WTC11 (cell line): ENCODE measurements at regions not wholly inside any gene's neighbourhood (a gene's known extent, or its start where the extent isn't known, plus 50 kb on each side); places are given as distances from the start of the nearest gene placed in this dataset.

Experiments
- ATAC-seq: fragments of 200-7000 bp; cut with Tn5 transposase; 2 replicates; pipeline ENCODE4 v1.10.0; 2021; ENCODE audit warnings: mild to moderate bottlenecking, moderate library complexity
- CTCF ChIA-PET: fragments of 300-600 bp; sonication (Branson Sonifier 250); formaldehyde crosslinking; loops from one replicate; lab custom pipeline; 2021; ENCODE audit warnings: antibody characterized with exemption; lab: Charles Lee
- POLR2A ChIA-PET: fragments of 350-600 bp; sonication (Branson Sonifier 250); formaldehyde crosslinking; loops from one replicate; lab custom pipeline; 2021; ENCODE audit warnings: antibody characterized with exemption; lab: Charles Lee
- DNase-seq: peaks from one replicate; pipeline ENCODE4 v3.0.0; 2021; ENCODE audit warnings: low spot score
- H3K27ac Mint-ChIP-seq: 2 replicates; pipeline ENCODE4 v1.8.0; 2021; ENCODE audit warnings: mixed read lengths
- H3K27me3 Mint-ChIP-seq: 2 replicates; pipeline ENCODE4 v1.8.0; 2021; ENCODE audit warnings: low read depth, mild to moderate bottlenecking, moderate library complexity, mixed read lengths
- H3K36me3 Mint-ChIP-seq: 2 replicates; pipeline ENCODE4 v1.8.0; 2021; ENCODE audit warnings: mixed read lengths
- H3K4me1 Mint-ChIP-seq: 2 replicates; pipeline ENCODE4 v1.8.0; 2022; ENCODE audit warnings: mixed read lengths
- H3K4me3 Mint-ChIP-seq: 2 replicates; pipeline ENCODE4 v1.8.0; 2021; ENCODE audit warnings: mild to moderate bottlenecking, moderate library complexity, mixed read lengths
- H3K9me3 Mint-ChIP-seq: 2 replicates; pipeline ENCODE4 v1.8.0; 2021; ENCODE audit warnings: mixed read lengths
- ETV6 ChIP-seq: sonication (generic); formaldehyde crosslinking; IDR thresholded peaks from 2 replicates; pipeline ENCODE4 v1.8.1; 2022; ENCODE audit warnings: mild to moderate bottlenecking, missing genetic modification reagents
- GABPB1 ChIP-seq: sonication (generic); formaldehyde crosslinking; IDR thresholded peaks from 2 replicates; pipeline ENCODE4 v1.8.1; 2023; ENCODE audit warnings: mild to moderate bottlenecking, missing genetic modification reagents
- JUN ChIP-seq: sonication (generic); formaldehyde crosslinking; IDR thresholded peaks from 2 replicates; pipeline ENCODE4 v1.8.0; 2023; ENCODE audit warnings: mild to moderate bottlenecking, missing genetic modification reagents
- MYBL2 ChIP-seq: sonication (generic); formaldehyde crosslinking; IDR thresholded peaks from 2 replicates; pipeline ENCODE4 v1.8.1; 2023; ENCODE audit warnings: mild to moderate bottlenecking, moderate library complexity, missing genetic modification reagents
- RELA ChIP-seq: sonication (generic); formaldehyde crosslinking; IDR thresholded peaks from 2 replicates; pipeline ENCODE4 v1.8.1; 2022; ENCODE audit warnings: missing genetic modification reagents, mild to moderate bottlenecking, borderline replicate concordance
- TEAD1 ChIP-seq: sonication (generic); formaldehyde crosslinking; IDR thresholded peaks from 2 replicates; pipeline ENCODE4 v1.8.0; 2022; ENCODE audit warnings: mild to moderate bottlenecking, missing genetic modification reagents
- ZNF138 ChIP-seq: sonication (generic); formaldehyde crosslinking; conservative IDR thresholded peaks from 2 replicates; pipeline ENCODE4 v1.8.1; 2022; ENCODE audit warnings: mild to moderate bottlenecking, moderate library complexity, missing genetic modification reagents
- ZNF317 ChIP-seq: sonication (generic); formaldehyde crosslinking; IDR thresholded peaks from 2 replicates; pipeline ENCODE4 v1.8.1; 2023; ENCODE audit warnings: low read depth, mild to moderate bottlenecking, moderate library complexity, missing genetic modification reagents, borderline replicate concordance
- TF ChIP-seq, protein P1 (sequence below): sonication (generic); formaldehyde crosslinking; IDR thresholded peaks from 2 replicates; pipeline ENCODE4 v1.8.0; 2022; ENCODE audit warnings: missing genetic modification reagents
- TF ChIP-seq, protein P2 (sequence below): fragments of 250-450 bp; sonication (Bioruptor Pico); IDR thresholded peaks from 2 replicates; pipeline ENCODE4 v1.9.0; 2021; ENCODE audit warnings: mild to moderate bottlenecking, borderline replicate concordance
- TF ChIP-seq, protein P3 (sequence below): fragments of 250-450 bp; sonication (Bioruptor Pico); IDR thresholded peaks from 2 replicates; pipeline ENCODE4 v1.9.0; 2021; ENCODE audit warnings: moderate library complexity, mild to moderate bottlenecking, inconsistent platforms, borderline replicate concordance
- TF ChIP-seq, protein P4 (sequence below): sonication (generic); formaldehyde crosslinking; IDR thresholded peaks from 2 replicates; pipeline ENCODE4 v1.8.1; 2022; ENCODE audit warnings: low read depth, missing genetic modification reagents, borderline replicate concordance
- TF ChIP-seq, protein P5 (sequence below): fragments of 250-450 bp; sonication (Bioruptor Pico); IDR thresholded peaks from 2 replicates; pipeline ENCODE4 v2.1.2; 2022; ENCODE audit warnings: mild to moderate bottlenecking, moderate library complexity

DNA sequence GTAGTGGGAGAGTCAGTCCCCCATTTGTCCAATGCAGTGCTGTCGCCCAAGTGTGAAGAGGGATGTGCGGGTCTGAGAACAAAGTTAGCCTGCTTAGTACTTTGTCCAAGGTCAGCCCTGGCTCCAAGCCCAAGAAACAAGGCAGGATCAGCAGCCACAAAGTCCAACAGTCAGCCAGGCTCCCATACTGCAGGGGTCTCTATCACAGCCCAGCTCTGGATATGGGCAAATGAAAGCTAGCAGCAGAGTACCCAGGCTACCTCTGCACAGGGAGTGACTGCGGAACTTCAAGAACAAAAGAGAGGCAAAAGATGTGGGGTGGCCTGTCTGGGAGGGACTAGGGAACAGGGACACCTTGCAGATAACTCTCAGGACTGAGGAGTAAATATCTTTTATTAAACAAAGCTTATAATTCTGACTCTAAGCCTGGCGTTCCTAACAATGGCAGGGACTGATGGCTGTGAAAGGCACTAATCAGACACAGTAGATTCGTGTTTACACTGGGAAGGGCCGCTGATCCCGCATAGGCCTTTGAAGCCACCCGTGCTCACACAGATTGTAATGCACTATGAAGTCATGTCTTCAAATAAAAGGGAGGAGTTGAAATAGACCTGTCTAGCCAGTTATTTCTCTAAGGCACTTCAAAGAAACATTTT is 91.0 kb upstream of the EEA1 start:
- peak; percentile 51 for ATAC-seq
- peak; percentile 54; the same call in 1 of the 2 replicates for TF ChIP-seq GABPB1 (CRISPR knock-in tag)
- TF ChIP-seq, protein P1, sequence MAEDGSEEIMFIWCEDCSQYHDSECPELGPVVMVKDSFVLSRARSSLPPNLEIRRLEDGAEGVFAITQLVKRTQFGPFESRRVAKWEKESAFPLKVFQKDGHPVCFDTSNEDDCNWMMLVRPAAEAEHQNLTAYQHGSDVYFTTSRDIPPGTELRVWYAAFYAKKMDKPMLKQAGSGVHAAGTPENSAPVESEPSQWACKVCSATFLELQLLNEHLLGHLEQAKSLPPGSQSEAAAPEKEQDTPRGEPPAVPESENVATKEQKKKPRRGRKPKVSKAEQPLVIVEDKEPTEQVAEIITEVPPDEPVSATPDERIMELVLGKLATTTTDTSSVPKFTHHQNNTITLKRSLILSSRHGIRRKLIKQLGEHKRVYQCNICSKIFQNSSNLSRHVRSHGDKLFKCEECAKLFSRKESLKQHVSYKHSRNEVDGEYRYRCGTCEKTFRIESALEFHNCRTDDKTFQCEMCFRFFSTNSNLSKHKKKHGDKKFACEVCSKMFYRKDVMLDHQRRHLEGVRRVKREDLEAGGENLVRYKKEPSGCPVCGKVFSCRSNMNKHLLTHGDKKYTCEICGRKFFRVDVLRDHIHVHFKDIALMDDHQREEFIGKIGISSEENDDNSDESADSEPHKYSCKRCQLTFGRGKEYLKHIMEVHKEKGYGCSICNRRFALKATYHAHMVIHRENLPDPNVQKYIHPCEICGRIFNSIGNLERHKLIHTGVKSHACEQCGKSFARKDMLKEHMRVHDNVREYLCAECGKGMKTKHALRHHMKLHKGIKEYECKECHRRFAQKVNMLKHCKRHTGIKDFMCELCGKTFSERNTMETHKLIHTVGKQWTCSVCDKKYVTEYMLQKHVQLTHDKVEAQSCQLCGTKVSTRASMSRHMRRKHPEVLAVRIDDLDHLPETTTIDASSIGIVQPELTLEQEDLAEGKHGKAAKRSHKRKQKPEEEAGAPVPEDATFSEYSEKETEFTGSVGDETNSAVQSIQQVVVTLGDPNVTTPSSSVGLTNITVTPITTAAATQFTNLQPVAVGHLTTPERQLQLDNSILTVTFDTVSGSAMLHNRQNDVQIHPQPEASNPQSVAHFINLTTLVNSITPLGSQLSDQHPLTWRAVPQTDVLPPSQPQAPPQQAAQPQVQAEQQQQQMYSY (CRISPR knock-in tag), result peak; percentile 53; the same call in 1 of the 2 replicates
- TF ChIP-seq, protein P2, sequence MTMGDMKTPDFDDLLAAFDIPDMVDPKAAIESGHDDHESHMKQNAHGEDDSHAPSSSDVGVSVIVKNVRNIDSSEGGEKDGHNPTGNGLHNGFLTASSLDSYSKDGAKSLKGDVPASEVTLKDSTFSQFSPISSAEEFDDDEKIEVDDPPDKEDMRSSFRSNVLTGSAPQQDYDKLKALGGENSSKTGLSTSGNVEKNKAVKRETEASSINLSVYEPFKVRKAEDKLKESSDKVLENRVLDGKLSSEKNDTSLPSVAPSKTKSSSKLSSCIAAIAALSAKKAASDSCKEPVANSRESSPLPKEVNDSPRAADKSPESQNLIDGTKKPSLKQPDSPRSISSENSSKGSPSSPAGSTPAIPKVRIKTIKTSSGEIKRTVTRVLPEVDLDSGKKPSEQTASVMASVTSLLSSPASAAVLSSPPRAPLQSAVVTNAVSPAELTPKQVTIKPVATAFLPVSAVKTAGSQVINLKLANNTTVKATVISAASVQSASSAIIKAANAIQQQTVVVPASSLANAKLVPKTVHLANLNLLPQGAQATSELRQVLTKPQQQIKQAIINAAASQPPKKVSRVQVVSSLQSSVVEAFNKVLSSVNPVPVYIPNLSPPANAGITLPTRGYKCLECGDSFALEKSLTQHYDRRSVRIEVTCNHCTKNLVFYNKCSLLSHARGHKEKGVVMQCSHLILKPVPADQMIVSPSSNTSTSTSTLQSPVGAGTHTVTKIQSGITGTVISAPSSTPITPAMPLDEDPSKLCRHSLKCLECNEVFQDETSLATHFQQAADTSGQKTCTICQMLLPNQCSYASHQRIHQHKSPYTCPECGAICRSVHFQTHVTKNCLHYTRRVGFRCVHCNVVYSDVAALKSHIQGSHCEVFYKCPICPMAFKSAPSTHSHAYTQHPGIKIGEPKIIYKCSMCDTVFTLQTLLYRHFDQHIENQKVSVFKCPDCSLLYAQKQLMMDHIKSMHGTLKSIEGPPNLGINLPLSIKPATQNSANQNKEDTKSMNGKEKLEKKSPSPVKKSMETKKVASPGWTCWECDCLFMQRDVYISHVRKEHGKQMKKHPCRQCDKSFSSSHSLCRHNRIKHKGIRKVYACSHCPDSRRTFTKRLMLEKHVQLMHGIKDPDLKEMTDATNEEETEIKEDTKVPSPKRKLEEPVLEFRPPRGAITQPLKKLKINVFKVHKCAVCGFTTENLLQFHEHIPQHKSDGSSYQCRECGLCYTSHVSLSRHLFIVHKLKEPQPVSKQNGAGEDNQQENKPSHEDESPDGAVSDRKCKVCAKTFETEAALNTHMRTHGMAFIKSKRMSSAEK, result no peak
- TF ChIP-seq, all 79 proteins: peak for 2

DNA sequence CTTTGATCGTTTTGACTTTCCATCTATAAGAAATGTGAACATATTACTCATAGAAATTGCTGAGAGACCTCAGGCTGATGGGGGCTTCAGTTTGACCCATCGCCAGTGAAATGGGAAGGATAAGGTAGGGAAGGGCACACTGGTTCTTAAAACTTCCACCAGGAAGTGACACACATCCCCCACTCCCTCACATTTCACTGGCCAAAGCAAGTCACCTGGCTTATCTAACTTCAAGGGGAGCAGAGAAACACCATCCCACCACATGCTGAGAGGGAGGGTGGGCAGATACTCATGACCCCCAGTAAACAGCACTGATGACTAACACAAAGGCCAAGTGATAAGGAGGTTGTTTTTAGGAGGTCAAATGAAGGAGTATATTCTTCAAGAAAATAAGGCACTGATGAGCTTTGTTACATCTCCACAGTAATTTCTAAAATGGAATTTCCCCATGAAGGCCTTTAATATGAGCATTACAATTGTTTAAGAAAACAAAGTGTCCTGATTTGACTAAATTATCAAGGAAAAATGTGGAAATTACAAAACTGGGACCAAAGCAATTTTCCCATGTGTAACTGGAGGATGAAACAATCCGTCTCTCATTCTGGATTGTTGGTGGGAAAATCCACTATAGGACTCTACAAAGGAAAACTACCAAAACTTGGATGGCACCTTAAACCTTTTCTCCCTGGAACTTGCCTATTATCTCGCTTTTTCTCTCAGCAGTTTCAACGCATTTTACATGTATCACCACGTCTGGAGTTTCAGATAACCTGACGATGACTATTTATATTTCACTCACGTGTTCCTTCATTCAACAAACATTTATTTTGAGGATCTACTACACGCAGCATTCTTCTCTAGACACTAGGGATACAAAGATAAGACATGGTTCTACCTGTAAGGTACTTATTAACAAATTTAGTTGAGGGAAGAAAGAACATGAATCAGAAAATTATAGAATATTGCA is 91.8 kb upstream of the EEA1 start:
- no peaks in the 10 kb centered on the region for H3K9me3 Mint-ChIP-seq
- POLR2A ChIA-PET, result interaction anchor here (0.7 kb wide), 1 partner anchor 151 kb away, joined by 10 read pairs; no protein-coding TSS in a partner anchor
- H3K27me3 Mint-ChIP-seq, result no peaks in the 10 kb centered on the region
- TF ChIP-seq RELA (CRISPR knock-in tag) (no peak), ETV6 (CRISPR knock-in tag) (no peak), TEAD1 (CRISPR knock-in tag) (no peak), MYBL2 (CRISPR knock-in tag) (no peak), ZNF138 (CRISPR knock-in tag) (no peak), JUN (CRISPR knock-in tag) (no peak), ZNF317 (no peak)
- TF ChIP-seq, protein P3, sequence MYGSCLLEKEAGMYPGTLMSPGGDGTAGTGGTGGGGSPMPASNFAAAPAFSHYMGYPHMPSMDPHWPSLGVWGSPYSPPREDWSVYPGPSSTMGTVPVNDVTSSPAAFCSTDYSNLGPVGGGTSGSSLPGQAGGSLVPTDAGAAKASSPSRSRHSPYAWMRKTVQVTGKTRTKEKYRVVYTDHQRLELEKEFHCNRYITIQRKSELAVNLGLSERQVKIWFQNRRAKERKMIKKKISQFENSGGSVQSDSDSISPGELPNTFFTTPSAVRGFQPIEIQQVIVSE, result no peak
- TF ChIP-seq, protein P1 (CRISPR knock-in tag), result no peak
- TF ChIP-seq, protein P4, sequence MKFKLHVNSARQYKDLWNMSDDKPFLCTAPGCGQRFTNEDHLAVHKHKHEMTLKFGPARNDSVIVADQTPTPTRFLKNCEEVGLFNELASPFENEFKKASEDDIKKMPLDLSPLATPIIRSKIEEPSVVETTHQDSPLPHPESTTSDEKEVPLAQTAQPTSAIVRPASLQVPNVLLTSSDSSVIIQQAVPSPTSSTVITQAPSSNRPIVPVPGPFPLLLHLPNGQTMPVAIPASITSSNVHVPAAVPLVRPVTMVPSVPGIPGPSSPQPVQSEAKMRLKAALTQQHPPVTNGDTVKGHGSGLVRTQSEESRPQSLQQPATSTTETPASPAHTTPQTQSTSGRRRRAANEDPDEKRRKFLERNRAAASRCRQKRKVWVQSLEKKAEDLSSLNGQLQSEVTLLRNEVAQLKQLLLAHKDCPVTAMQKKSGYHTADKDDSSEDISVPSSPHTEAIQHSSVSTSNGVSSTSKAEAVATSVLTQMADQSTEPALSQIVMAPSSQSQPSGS (CRISPR knock-in tag), result no peak
- TF ChIP-seq, protein P5, sequence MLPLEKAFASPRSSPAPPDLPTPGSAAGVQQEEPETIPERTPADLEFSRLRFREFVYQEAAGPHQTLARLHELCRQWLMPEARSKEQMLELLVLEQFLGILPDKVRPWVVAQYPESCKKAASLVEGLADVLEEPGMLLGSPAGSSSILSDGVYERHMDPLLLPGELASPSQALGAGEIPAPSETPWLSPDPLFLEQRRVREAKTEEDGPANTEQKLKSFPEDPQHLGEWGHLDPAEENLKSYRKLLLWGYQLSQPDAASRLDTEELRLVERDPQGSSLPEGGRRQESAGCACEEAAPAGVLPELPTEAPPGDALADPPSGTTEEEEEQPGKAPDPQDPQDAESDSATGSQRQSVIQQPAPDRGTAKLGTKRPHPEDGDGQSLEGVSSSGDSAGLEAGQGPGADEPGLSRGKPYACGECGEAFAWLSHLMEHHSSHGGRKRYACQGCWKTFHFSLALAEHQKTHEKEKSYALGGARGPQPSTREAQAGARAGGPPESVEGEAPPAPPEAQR (CRISPR knock-in tag), result no peak
- TF ChIP-seq, all 79 proteins: peak for 0
- CTCF ChIA-PET, result interaction anchor here (1.4 kb wide), 1 partner anchor 34 kb away, joined by 4 read pairs; no protein-coding TSS in a partner anchor
- DNase-seq, result no peak
- Mint-ChIP-seq H3K27ac (no peak overlapping the region), H3K4me1 (peaks cover 12% of the 10 kb centered on the region), H3K36me3 (no peaks in the 10 kb centered on the region), H3K4me3 (no peak overlapping the region)
- no peak for ATAC-seq

More for the DNA sequence above, 91.0 kb upstream of the EEA1 start:
- POLR2A ChIA-PET, result no interaction called here
- CTCF ChIA-PET, result interaction anchor here (1.4 kb wide), 1 partner anchor 33 kb away, joined by 4 read pairs; no protein-coding TSS in a partner anchor
- Mint-ChIP-seq H3K27ac (no peak overlapping the region), H3K4me1 (peaks cover 15% of the 10 kb centered on the region), H3K36me3 (no peaks in the 10 kb centered on the region), H3K4me3 (no peak overlapping the region), H3K9me3 (no peaks in the 10 kb centered on the region), H3K27me3 (no peaks in the 10 kb centered on the region)
- no peak for DNase-seq
